ENCODE measurements at regions not wholly inside any gene's neighbourhood (a gene's known extent, or its start where the extent isn't known, plus 50 kb on each side); places are given as distances from the start of the nearest gene placed in this dataset.

- no peak for TF ChIP-seq CTCF (IDR thresholded peaks at IDR 0.05; ENCODE audit: insufficient read depth, low read length, poor library complexity, severe bottlenecking)
- no peak overlapping the region for H3K4me3 ChIP-seq (ENCODE audit: low read depth, low read length)
- DNase-seq (ENCODE audit: low read depth) = no peak
- H3K27me3 ChIP-seq (ENCODE audit: control insufficient read depth, insufficient read depth, low read length) = no peaks in the 10 kb centered on the region
- H3K36me3 ChIP-seq (ENCODE audit: control insufficient read depth, insufficient read depth, low read length) = no peaks in the 10 kb centered on the region
These were observed 76.8 kb upstream of the FAM180A start for GRCh38 chr7:135825406-135825805.

- TF ChIP-seq CTCF (IDR thresholded peaks at IDR 0.05; ENCODE audit: insufficient read depth, low read length, poor library complexity, severe bottlenecking) = no peak
- no peak for DNase-seq (ENCODE audit: low read depth)
- H3K27me3 ChIP-seq (ENCODE audit: control insufficient read depth, insufficient read depth, low read length) = no peaks in the 10 kb centered on the region
- H3K4me3 ChIP-seq (ENCODE audit: low read depth, low read length) = no peak overlapping the region
- H3K36me3 ChIP-seq (ENCODE audit: control insufficient read depth, insufficient read depth, low read length) = no peaks in the 10 kb centered on the region
These were observed 73.8 kb upstream of the FAM180A start for GRCh38 chr7:135822376-135822775.

- TF ChIP-seq CTCF (IDR thresholded peaks at IDR 0.05; ENCODE audit: insufficient read depth, low read length, poor library complexity, severe bottlenecking) = no peak
- H3K4me3 ChIP-seq (ENCODE audit: low read depth, low read length) = no peak overlapping the region
- H3K36me3 ChIP-seq (ENCODE audit: control insufficient read depth, insufficient read depth, low read length) = no peaks in the 10 kb centered on the region
- no peaks in the 10 kb centered on the region for H3K27me3 ChIP-seq (ENCODE audit: control insufficient read depth, insufficient read depth, low read length)
- no peak for DNase-seq (ENCODE audit: low read depth)
These were observed 69.0 kb upstream of the FAM180A start for GRCh38 chr7:135817583-135817982.

GRCh38 chr7:135815033-135815432, 66.4 kb upstream of the FAM180A start:
- Histone ChIP-seq H3K4me3 (ENCODE audit: low read depth, low read length) (no peak overlapping the region), H3K27me3 (ENCODE audit: control insufficient read depth, insufficient read depth, low read length) (no peaks in the 10 kb centered on the region), H3K36me3 (ENCODE audit: control insufficient read depth, insufficient read depth, low read length) (no peaks in the 10 kb centered on the region)
- DNase-seq (ENCODE audit: low read depth) = no peak
- TF ChIP-seq CTCF (IDR thresholded peaks at IDR 0.05; ENCODE audit: insufficient read depth, low read length, poor library complexity, severe bottlenecking) = no peak

- Histone ChIP-seq H3K36me3 (ENCODE audit: control insufficient read depth, insufficient read depth, low read length) (no peaks in the 10 kb centered on the region), H3K4me3 (ENCODE audit: low read depth, low read length) (no peak overlapping the region), H3K27me3 (ENCODE audit: control insufficient read depth, insufficient read depth, low read length) (no peaks in the 10 kb centered on the region)
- TF ChIP-seq CTCF (IDR thresholded peaks at IDR 0.05; ENCODE audit: insufficient read depth, low read length, poor library complexity, severe bottlenecking) = no peak
- DNase-seq (ENCODE audit: low read depth) = no peak
These were observed 63.5 kb upstream of the FAM180A start for GRCh38 chr7:135812148-135812547.

GRCh38 chr7:135811506-135811905, 62.9 kb upstream of the FAM180A start:
- Histone ChIP-seq H3K27me3 (ENCODE audit: control insufficient read depth, insufficient read depth, low read length) (no peaks in the 10 kb centered on the region), H3K36me3 (ENCODE audit: control insufficient read depth, insufficient read depth, low read length) (no peaks in the 10 kb centered on the region), H3K4me3 (ENCODE audit: low read depth, low read length) (no peak overlapping the region)
- no peak for TF ChIP-seq CTCF (IDR thresholded peaks at IDR 0.05; ENCODE audit: insufficient read depth, low read length, poor library complexity, severe bottlenecking)
- no peak for DNase-seq (ENCODE audit: low read depth)

All from kidney epithelial cell (primary cell).